Amniotic epithelial cell (primary cell): ENCODE measurements at regions not wholly inside any gene's neighbourhood (a gene's known extent, or its start where the extent isn't known, plus 50 kb on each side); places are given as distances from the start of the nearest gene placed in this dataset.
A peak's percentile ranks its signal among the peaks of the same experiment; 100 is the strongest.

Source experiments
- DNase-seq: peaks from one replicate; pipeline ENCODE4 v3.0.0-alpha.2; 2010; ENCODE audit warnings: low read depth

- DNase-seq = no peak
These were observed 407.3 kb downstream of the STIM2 start for GRCh38 chr4:27267970-27268355.

GRCh38 chr4:27270435-27270834 is 409.8 kb downstream of the STIM2 start:
- no peak for DNase-seq

GRCh38 chr4:27271555-27271954 is 410.9 kb downstream of the STIM2 start:
- DNase-seq = no peak

GRCh38 chr4:27272217-27272616 is 411.6 kb downstream of the STIM2 start:
- no peak for DNase-seq

- no peak for DNase-seq
These were observed 415.8 kb downstream of the STIM2 start for GRCh38 chr4:27276307-27277073.

- peak; percentile 2 for DNase-seq
These were observed 418.2 kb downstream of the STIM2 start for GRCh38 chr4:27278615-27279375.

- no peak for DNase-seq
These were observed 427.9 kb downstream of the STIM2 start for GRCh38 chr4:27288496-27288895.

- no peak for DNase-seq
These were observed 429.1 kb downstream of the STIM2 start for GRCh38 chr4:27289704-27290103.

GRCh38 chr4:27293831-27294230 is 433.2 kb downstream of the STIM2 start:
- DNase-seq = no peak

GRCh38 chr4:27304751-27305150 is 444.1 kb downstream of the STIM2 start:
- no peak for DNase-seq

GRCh38 chr4:27305246-27305645 is 444.6 kb downstream of the STIM2 start:
- DNase-seq = no peak

- no peak for DNase-seq
These were observed 447.7 kb downstream of the STIM2 start for GRCh38 chr4:27308379-27308778.

GRCh38 chr4:27315625-27316024 is 455.0 kb downstream of the STIM2 start:
- no peak for DNase-seq

- DNase-seq = no peak
These were observed 455.5 kb downstream of the STIM2 start for GRCh38 chr4:27316176-27316575.

GRCh38 chr4:27318740-27319139 is 458.1 kb downstream of the STIM2 start:
- DNase-seq = no peak

- DNase-seq = no peak
These were observed 466.4 kb downstream of the STIM2 start for GRCh38 chr4:27326991-27327390.

GRCh38 chr4:27327421-27328181 is 467.0 kb downstream of the STIM2 start:
- no peak for DNase-seq

- no peak for DNase-seq
These were observed 477.9 kb downstream of the STIM2 start for GRCh38 chr4:27338530-27338929.

- DNase-seq = no peak
These were observed 482.8 kb downstream of the STIM2 start for GRCh38 chr4:27343411-27343810.

GRCh38 chr4:27350161-27350560 is 489.5 kb downstream of the STIM2 start:
- DNase-seq = no peak

- no peak for DNase-seq
These were observed 496.6 kb downstream of the STIM2 start for GRCh38 chr4:27357283-27357682.

GRCh38 chr4:27358269-27358668 is 497.6 kb downstream of the STIM2 start:
- no peak for DNase-seq

- DNase-seq = no peak
These were observed 499.5 kb downstream of the STIM2 start for GRCh38 chr4:27360131-27360530.
